Epidermal melanocyte (primary cell): ENCODE measurements at regions not wholly inside any gene's neighbourhood (a gene's known extent, or its start where the extent isn't known, plus 50 kb on each side); places are given as distances from the start of the nearest gene placed in this dataset.
"Not testable (repeated sequence)": the region's sequence is repeated elsewhere in the genome, so short reads cannot be mapped to it uniquely, and the experiment has no call there.

ENCODE experiments used
- DNase-seq: peaks from one replicate; pipeline ENCODE4 v3.0.0; 2011; ENCODE audit warnings: low spot score; ENCODE audit not compliant: insufficient read length

DNA sequence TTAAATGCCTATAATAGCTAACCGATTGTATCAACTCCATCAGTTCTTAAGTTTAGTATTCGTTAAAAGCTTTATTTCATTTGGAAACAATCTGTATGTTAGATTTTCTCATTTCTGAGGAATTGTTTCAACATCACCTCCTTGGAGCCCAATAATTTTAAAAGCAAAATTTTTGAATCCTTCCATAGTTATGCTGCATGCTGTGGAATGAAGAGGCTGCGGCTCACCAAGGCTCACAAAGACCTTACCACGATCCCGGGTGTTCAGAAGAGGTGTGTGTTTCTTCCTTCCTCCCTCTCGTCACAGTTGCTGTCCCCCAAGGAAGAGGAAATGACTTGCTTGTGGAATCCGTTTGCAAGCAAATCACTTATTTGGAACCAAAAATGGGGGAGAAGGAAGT lies 143.8 kb downstream of the FGF1 start:
- DNase-seq: no peak

DNA sequence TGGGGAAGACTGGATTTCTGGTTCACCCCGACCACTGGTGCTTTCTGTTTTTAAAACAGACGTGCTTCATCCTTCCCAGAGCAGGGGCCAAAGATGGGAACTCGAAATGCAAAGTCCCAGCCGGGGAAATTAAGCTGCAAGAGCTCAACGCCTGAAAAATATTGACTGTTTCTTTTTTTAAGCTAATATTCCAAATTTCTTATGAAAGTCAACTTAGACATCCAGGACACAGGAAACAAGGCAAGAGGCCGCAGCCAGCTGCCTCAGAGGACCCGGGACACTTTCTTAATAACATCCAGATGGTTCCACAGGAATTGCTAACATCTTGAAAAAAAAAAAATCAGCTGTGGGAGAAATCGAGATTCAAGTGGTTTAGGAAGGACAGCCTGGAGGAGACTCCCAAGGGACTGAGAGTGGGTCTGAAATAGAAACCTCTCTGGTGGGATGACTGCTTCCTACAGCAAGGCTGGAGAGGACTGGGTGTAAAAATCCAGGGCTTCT lies 144.9 kb downstream of the FGF1 start:
- no peak for DNase-seq

GRCh38 chr5:142539154-142539740 lies 146.6 kb downstream of the FGF1 start:
- no peak for DNase-seq

DNA sequence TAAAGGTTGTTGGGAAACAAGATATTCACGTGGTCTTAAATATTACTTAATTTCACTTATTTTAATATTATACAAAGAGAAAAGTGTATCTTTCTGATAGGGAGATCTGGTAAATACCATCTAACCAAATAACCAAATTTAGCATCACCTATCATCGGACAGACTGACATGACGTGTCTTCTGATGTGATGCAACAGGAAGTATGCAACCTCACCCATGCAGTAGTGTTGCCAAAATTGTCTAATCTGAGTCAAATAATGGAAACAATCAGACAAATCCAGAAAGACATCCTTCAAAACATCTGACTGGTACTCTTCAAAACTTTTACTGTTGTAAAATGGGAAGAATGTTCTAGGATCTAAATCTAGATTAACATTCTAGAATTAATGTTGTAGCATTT lies 148.0 kb downstream of the FGF1 start:
- DNase-seq: no peak

DNA sequence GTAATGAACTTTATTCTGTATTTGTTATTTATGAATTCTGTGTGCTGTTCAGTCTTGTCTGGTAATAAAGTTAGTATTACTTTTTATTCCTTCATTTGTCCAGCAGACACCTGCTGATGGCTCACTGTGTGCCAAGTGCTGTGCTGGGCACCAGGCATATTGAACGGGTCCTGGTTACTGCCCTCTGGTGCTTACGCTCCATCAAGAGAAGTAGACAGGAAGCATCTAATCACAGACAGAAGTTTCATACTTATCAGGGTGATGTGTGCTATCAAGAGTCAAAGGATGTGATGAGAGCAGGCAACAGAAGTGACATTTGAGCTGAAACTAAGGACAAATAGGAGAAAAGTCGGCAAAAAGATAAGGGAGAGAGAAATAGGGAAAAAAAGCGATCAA lies 153.1 kb downstream of the FGF1 start:
- no peak for DNase-seq

- DNase-seq: no peak
These were observed 153.7 kb downstream of the FGF1 start for GRCh38 chr5:142531977-142532780.

GRCh38 chr5:142530904-142531303 lies 155.0 kb downstream of the FGF1 start:
- DNase-seq: no peak

DNA sequence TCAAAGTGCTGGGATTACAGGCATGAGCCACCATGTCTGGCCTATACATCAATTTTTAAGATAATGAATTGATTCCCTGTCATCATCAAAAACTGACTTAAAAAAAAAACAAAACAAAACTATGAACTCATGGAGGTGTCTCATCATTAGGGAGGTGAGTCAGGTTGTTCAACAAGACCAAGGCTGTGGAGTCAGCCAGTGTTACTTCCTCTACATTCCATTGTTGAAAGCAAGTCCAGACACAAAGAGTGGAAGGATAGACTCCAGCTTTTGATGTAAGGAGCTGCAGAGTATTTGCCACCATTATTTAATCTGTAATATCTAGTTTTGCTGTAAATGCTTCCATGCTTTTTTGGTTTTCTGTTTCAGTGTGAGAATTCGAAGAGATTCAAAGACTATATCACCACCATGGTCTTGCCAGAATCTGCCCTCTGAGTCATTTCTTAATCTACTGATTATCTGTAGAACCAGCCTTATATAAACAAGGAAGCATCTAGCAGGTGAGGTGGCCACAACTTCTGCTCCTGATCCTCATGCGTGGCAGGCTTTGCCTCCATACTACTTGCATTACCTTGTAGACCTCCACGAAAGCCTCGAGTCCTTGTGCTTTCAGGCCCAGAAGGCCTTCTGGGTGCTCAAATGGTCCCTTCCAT lies 156.1 kb downstream of the FGF1 start:
- DNase-seq: no peak

GRCh38 chr5:142527664-142528295 lies 158.1 kb downstream of the FGF1 start:
- no peak for DNase-seq

- DNase-seq: no peak
These were observed 158.7 kb downstream of the FGF1 start for GRCh38 chr5:142527234-142527633.

- no peak for DNase-seq
These were observed 162.9 kb downstream of the FGF1 start for GRCh38 chr5:142522983-142523382.

DNA sequence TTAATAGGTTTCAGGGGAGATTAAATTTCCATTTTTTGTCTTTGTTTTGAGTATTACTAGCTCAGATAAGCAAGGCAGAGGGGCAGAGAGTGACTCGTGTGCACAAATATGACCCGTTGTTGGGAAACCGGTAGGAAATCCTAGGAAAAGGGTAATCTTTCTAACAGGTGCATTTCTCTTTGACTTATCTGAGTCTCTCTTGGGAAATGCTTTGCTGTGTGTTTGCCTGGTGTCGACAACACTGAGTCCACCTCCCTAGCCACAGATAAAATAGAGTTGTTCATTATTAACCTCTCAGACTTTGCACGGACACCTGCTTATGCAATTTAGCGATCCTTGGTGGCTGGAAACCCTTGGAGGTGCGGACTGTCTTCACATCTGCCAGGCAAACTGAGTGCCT lies 164.2 kb downstream of the FGF1 start:
- DNase-seq: no peak

DNA sequence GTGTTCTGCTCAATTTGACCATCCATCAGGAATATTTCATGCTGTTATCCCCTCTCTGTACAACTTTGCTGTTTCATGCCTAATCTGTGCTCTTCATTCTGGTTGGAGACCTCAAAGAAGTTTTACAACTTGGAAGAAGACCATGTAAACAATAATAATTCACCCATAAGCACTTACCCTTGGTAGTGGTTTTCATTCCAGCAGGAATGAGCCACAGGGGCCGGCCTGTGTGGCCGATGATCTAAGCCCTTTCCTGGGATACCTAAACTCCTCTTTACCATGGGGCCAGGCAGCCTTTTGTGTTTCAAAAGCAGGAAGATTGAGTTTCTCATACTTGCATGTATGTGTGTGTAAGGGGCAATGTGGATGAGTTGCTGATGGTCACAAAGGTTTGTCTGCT lies 165.0 kb downstream of the FGF1 start:
- DNase-seq: no peak

- not testable (repeated sequence) for DNase-seq
These were observed 166.0 kb downstream of the FGF1 start for GRCh38 chr5:142519913-142520312.

GRCh38 chr5:142517840-142518239 lies 168.1 kb downstream of the FGF1 start:
- DNase-seq: no peak

- DNase-seq: no peak
These were observed 169.2 kb downstream of the FGF1 start for GRCh38 chr5:142516732-142517131.

DNA sequence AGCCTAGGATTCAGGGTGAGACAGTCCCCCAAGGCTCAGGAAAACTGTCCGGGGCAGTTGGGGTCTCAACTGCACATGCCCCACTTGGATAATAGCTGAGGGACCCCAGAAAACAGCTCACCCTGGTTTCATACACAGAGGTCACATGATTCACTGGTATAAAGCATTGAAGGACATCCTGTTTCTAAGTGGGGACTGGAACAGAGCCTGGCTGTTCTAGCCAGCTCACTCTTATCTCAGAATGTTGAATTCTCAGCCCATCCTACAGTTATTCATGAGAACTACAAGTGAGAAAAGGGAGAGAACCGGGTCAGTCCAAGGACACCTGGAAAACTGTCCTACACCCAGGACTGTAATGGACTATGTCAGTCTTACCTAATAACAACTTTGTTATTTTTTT lies 170.9 kb downstream of the FGF1 start:
- no peak for DNase-seq

DNA sequence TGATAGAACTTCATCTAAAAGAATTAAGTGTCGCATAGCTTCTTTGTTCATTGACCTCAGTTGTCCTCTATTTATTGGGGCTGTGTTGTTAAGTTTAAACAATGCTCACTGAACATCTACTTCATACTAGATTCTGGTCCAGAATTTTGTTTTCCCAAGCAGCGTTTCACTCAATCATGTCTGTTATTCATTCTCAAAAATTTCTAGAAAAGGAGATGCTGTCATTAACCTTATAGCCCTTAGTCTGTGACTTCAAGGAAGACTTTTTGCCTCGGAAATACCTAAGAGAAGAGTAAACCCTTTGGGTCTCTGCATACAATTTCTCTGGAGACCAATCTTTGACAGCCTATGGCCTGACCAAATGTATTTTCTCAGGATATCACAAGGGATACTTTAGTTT lies 171.7 kb downstream of the FGF1 start:
- no peak for DNase-seq

DNA sequence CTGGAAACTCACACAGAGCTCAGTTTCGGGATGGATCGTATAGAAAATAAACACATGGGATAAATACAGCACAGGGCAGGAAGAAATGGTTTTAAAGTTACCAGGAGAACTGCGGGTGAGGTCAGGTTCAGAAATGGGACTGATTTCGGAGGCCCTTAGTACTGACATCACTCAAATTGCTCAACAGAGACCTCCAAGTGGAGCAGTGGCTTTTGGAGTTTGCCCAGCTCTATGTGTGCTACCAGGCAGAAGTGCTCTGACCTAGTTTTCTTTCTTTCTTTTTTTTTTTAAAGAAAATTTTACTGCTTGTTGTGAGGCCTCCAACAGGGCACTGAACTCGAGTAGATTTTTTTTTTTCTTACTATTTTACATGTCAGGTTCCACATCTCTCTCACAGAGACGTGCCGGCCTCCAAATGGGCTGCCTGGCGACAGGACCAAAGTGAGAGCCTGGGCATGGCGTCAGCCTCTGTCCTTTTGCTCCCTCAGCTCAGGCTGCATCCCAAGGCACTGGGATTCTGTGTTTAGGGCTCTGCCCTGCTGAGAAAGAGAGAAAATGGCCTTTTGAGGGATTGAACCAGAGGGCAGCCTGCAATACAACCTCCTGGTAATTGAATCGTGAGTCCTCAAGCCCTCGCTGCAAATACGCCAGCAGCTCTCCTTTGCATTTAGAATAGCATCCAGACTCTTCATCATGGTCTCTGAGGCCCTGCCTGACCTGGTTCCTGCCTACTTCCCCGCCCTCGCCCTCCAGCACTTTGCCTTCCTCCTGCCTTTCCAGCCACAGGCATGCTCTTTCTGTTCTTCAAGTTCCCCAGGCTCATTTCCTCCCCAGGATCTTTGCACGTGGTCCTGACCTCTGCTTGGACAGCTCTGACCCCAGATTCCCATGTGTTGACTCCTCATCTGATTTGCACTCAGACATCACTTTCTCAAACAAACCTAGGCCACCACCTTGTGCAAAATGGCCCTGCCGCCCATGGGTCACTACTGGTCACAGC lies 173.5 kb downstream of the FGF1 start:
- no peak for DNase-seq

DNA sequence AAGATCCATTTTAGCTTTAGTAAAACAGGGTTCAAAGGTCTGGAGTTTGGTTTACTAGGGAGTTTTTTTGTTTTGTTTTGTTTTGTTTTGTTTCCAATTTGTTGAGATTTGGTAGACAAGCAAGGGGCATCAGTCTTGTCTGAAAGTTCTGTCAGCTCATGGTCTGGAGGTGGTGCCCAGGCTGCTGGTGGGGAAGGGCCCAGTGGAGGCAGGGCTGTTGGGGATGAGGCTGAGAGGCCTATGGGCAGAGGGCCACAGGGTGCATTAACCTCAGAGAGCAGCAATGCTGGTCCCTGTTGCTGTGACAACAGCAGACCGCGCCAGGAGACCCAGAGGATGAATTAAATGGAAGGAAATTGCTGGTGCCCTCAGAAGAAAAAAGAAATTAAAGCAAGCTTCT lies 174.5 kb downstream of the FGF1 start:
- no peak for DNase-seq

- no peak for DNase-seq
These were observed 176.9 kb downstream of the FGF1 start for GRCh38 chr5:142509026-142509425.
